Lung (tissue), 11 donors: ENCODE measurements at regions not wholly inside any gene's neighbourhood (a gene's known extent, or its start where the extent isn't known, plus 50 kb on each side); places are given as distances from the start of the nearest gene placed in this dataset.

ENCODE experiments used
- ATAC-seq: fragments of 200-7000 bp; cut with Tn5 transposase; one replicate; pipeline ENCODE4 v1.9.1; 2020; ENCODE audit warnings: moderate number of reproducible peaks; ENCODE audit not compliant: insufficient read depth, low FRiP score
- DNase-seq, 3 donors: peaks; one replicate each; pipeline ENCODE4 v3.0.0-alpha.2; 2013 to 2017
- H3K27ac ChIP-seq, 2 donors: one replicate each; pipeline ENCODE4 v1.5.1; 2013; ENCODE audit warnings: mild to moderate bottlenecking in 2 of 2, moderate library complexity in 2 of 2, control low read depth in 1 of 2, inconsistent platforms in 1 of 2, low read depth in 1 of 2, low read length in 1 of 2
- H3K27me3 ChIP-seq, 3 donors: one replicate each; pipeline ENCODE4 v1.5.1; 2013; ENCODE audit warnings: low read length in 2 of 3; ENCODE audit not compliant: control insufficient read depth in 3 of 3, insufficient read depth in 3 of 3
- H3K36me3 ChIP-seq, 4 donors: one replicate each; pipeline ENCODE4 v1.5.1; 2013; ENCODE audit warnings: low read length in 4 of 4, mild to moderate bottlenecking in 1 of 4, moderate library complexity in 1 of 4; ENCODE audit not compliant: control insufficient read depth in 4 of 4, insufficient read depth in 4 of 4
- H3K4me1 ChIP-seq, 5 donors: one replicate each; pipeline ENCODE4 v1.5.1; 2013; ENCODE audit warnings: low read length in 5 of 5, mild to moderate bottlenecking in 2 of 5, moderate library complexity in 1 of 5; ENCODE audit not compliant: control insufficient read depth in 5 of 5, insufficient read depth in 5 of 5
- H3K4me3 ChIP-seq: one replicate; pipeline ENCODE4 v1.5.1; 2013; ENCODE audit warnings: mild to moderate bottlenecking, control low read depth, moderate library complexity
- H3K9ac ChIP-seq, 2 donors: one replicate each; pipeline ENCODE4 v1.5.1; 2013; ENCODE audit warnings: low read length in 2 of 2, control low read depth in 1 of 2; ENCODE audit not compliant: insufficient read depth in 1 of 2
- H3K9me3 ChIP-seq, 4 donors: one replicate each; pipeline ENCODE4 v1.5.1; 2013; ENCODE audit warnings: low read length in 3 of 4, mild to moderate bottlenecking in 1 of 4, moderate library complexity in 1 of 4; ENCODE audit not compliant: control insufficient read depth in 4 of 4, insufficient read depth in 3 of 4
- WGBS, 2 donors: extraction: QIAGEN DNeasy Blood & Tissue Kit; methylation state at CpG; one replicate each; pipeline ENCODE4 v1.1.7; 2013; 5-methylcytosine and 5-hydroxymethylcytosine counted together
- TF ChIP-seq, protein P1 (sequence below): IDR thresholded peaks from 2 replicates; pipeline ENCODE4 v1.5.1; 2012; ENCODE audit warnings: mild to moderate bottlenecking; ENCODE audit errors: control extremely low read depth, extremely low read depth
- donor health status: control.
- donor health status: control.
- donor health status: Bipolar disorder and iron deficiency.
- donor health status: healthy.
- donor health status: DM: yes; HTN: yes; CAD: no.

DNA sequence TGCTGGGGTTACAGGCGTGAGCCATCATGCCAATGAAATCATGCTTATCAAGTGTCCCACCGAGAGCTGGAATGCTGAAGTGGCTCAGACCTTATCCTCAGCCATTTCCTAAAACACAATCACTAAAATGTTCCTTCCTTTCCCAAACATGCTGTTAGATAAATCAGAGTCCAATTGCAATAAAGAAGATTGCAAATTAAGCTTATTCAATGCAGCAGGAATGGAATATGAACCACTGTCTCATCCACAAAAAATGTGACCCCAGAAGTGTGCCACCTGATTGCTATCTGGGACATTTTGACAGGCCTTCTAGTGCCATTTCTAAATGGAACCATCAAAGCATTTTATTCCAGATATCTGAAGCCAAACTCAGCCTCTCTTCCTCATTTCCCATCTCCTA lies 205.5 kb upstream of the CDH11 start:
- TF ChIP-seq, protein P1, sequence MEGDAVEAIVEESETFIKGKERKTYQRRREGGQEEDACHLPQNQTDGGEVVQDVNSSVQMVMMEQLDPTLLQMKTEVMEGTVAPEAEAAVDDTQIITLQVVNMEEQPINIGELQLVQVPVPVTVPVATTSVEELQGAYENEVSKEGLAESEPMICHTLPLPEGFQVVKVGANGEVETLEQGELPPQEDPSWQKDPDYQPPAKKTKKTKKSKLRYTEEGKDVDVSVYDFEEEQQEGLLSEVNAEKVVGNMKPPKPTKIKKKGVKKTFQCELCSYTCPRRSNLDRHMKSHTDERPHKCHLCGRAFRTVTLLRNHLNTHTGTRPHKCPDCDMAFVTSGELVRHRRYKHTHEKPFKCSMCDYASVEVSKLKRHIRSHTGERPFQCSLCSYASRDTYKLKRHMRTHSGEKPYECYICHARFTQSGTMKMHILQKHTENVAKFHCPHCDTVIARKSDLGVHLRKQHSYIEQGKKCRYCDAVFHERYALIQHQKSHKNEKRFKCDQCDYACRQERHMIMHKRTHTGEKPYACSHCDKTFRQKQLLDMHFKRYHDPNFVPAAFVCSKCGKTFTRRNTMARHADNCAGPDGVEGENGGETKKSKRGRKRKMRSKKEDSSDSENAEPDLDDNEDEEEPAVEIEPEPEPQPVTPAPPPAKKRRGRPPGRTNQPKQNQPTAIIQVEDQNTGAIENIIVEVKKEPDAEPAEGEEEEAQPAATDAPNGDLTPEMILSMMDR = no peak
- Histone ChIP-seq H3K4me3 (no peak overlapping the region), H3K27ac (no peak overlapping the region), H3K9me3 (no peaks in the 10 kb centered on the region), H3K4me1 (peaks cover 0 to under 1% (median 0%) of the 10 kb centered on the region in 5 donors), H3K9ac (no peak overlapping the region), H3K27me3 (no peaks in the 10 kb centered on the region), H3K36me3 (no peaks in the 10 kb centered on the region)
- 56 to 65% methylated on average over 2 of the region's 2 CpGs for WGBS, 2 donors
- DNase-seq = no peak
- ATAC-seq = no peak

DNA sequence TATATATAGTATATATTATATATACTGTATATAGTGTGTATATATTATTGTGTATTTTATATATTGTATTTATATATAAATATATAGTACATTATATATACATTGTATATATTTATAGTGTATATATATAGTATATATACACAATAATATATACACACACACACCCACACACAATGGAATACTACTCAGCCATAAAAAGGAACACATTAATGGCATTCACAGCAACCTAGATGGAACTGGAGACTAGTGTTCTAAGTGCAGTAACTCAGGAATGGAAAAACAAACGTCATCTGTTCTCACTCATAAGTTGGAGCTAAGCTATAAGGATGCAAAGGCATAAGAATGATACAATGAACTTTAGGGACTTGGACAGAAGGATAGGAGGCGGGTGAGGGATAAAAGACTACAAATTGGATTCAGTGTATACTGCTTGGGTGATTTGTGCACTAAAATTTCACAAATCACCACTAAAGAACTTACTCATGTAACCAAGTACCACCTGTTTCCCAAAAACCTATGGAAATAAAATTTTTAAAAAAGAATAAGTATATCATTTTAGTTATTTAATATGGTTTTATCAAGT lies 201.9 kb upstream of the CDH11 start:
- no peak for ATAC-seq
- WGBS, 2 donors = 84 to 86% methylated on average over 2 of the region's 2 CpGs
- H3K4me1 ChIP-seq = no peaks in the 10 kb centered on the region
- TF ChIP-seq, protein P1 = no peak
- no peak overlapping the region for H3K27ac ChIP-seq
- DNase-seq = no peak
- H3K9ac ChIP-seq = no peak overlapping the region
- no peaks in the 10 kb centered on the region for H3K9me3 ChIP-seq
- H3K36me3 ChIP-seq = no peaks in the 10 kb centered on the region
- no peak overlapping the region for H3K4me3 ChIP-seq
- no peaks in the 10 kb centered on the region for H3K27me3 ChIP-seq

DNA sequence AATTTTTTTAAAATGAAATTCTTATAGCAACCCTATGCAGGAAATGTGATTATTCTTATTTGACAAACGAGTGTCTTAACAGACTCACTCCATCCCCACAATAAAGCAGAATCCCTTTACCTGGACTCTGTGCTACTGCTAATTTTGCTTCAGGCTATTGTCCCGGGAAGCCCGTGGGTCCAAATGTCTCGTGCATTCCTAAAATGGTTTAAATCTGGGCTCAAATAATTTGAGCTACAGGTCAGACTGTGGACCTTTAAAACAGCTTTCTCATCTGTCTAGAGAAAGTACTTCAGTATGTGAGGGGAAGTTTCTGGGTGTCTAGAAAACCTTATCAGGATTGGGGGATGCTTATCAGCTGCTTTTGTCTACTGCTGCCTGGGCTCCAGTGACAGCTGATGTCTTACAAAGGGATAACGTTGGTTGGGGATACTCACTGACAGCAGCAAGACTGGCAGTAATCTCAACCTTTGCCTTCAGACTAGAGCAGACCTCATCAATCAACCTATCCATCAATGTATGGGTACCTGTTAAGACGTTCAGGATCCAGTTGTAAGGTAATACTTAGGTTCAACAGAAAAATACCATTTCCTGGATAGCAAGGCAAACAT lies 197.9 kb upstream of the CDH11 start:
- 53 to 60% methylated on average over 6 of the region's 6 CpGs for whole genome bisulfite sequencing, 2 donors
- Histone ChIP-seq H3K27me3 (no peaks in the 10 kb centered on the region), H3K36me3 (no peaks in the 10 kb centered on the region), H3K9me3 (no peaks in the 10 kb centered on the region), H3K27ac (no peak overlapping the region), H3K4me1 (peaks cover 0 to 4% (median 0%) of the 10 kb centered on the region in 5 donors), H3K4me3 (no peak overlapping the region), H3K9ac (no peak overlapping the region)
- TF ChIP-seq, protein P1 = no peak
- ATAC-seq (no peak), DNase-seq (no peak)
